ENCODE measurements at regions not wholly inside any gene's neighbourhood (a gene's known extent, or its start where the extent isn't known, plus 50 kb on each side); places are given as distances from the start of the nearest gene placed in this dataset.

DNA sequence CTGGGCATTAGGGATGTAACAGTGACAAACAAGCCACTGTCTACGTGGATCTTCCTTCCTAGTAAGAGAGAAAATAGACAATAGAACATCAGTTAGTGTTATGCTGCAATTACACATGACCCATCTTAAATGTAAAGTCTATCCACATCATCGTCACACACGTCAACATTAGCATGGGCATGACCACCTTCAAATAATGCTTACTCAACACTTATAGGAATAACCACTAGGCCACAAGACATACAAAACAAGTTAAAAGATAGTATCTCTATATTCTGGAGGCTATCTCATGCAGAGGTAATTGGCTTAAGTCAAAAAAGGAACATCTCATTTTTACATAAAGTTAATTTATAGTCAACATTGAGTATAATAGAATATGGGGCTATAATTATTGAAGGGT is 156.5 kb downstream of the MOXD1 start:
- Mint-ChIP-seq H3K27ac (no peak overlapping the region), H3K4me3 (no peak overlapping the region), H3K4me1 (peaks cover 4 to 9% of the 10 kb centered on the region in 2 donors), H3K36me3 (no peaks in the 10 kb centered on the region), H3K27me3 (peaks cover 5 to 8% of the 10 kb centered on the region in 2 donors), H3K9me3 (no peaks in the 10 kb centered on the region)
- no peak for ATAC-seq (replicated peaks)
- DNase-seq = no peak

DNA sequence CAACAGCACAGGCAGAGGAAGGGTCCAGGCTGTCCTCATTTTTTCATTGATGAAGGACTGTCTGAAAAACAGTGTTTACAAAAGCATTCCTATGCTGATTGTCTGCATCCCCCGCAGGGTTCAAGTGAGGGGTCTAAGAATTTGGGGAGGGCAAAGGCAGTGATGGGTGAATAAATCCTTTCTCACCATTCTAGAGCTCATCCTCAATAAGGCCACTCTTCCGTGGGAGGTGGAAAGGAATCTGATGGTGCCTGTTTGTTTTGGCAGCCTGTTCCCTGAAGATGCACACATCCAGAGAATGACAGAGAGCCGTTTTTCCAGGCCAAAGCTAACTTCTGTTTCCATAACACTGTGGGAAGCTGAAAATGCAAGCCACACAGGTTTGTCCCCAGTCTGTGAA is 164.5 kb downstream of the MOXD1 start:
- peaks cover 4 to 5% of the 10 kb centered on the region in 2 donors for H3K27me3 Mint-ChIP-seq
- no peaks in the 10 kb centered on the region for H3K9me3 Mint-ChIP-seq
- H3K4me1 Mint-ChIP-seq = peaks cover 4 to 12% of the 10 kb centered on the region in 2 donors
- no peak for DNase-seq
- H3K4me3 Mint-ChIP-seq = no peak overlapping the region
- no peak overlapping the region for H3K27ac Mint-ChIP-seq
- no peak for ATAC-seq (replicated peaks)
- H3K36me3 Mint-ChIP-seq = no peaks in the 10 kb centered on the region

DNA sequence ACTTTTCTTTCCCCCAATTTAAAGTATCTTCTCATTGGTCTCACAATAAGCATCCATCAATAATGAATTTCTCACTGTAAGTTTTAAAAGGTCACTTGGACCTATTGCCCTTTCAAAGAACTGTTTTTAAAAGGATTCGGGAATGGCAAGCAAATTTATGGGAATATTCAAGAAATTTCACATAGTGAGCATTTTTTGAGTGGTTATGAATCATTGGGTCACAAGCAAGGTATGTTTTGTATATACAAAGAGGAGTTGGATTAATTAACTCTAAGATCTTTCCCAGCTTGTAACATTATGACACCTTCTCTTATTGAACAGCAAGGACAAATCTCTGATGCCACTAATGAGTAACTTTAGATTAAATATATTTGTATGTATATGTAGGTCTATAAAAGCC is 165.0 kb downstream of the MOXD1 start:
- no peak overlapping the region for H3K4me3 Mint-ChIP-seq

DNA sequence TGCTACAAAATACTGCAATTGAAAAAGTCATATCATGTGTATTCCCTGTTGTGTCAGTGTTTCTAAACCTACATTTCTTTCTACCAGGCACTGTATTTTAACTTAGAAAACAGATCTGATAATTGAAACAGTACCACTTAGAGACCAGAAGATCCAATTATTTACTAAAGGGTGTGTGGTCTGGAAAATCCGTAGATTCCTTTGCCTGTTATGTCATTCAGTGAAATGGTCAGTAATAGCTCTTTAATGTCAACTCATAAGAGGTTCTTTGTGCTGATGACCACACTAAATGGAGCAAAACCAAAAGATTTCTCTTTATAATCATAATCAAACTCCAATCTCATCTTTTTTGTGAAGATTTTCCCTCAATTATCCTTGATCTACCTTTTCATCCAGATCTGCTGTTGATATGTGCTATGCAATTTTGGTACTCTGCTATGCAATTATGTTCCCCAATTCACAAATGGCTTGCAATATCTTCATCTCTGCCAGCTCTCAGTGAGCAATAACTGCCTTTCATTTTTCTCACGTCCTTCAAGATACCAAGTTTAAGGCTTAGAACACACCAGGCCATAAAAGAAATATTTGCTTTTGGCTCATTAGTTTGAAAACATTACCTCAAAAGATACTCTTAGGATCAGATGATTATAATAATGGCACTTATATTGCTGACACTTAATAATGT is 165.5 kb downstream of the MOXD1 start:
- Mint-ChIP-seq H3K4me3 (no peak overlapping the region), H3K27me3 (peaks cover 4 to 5% of the 10 kb centered on the region in 2 donors), H3K4me1 (peaks cover 0 to 4% of the 10 kb centered on the region in 2 donors), H3K27ac (no peak overlapping the region), H3K36me3 (no peaks in the 10 kb centered on the region), H3K9me3 (no peaks in the 10 kb centered on the region)
- ATAC-seq (replicated peaks) = no peak
- DNase-seq = no peak

More for the DNA sequence above, 165.0 kb downstream of the MOXD1 start:
- Mint-ChIP-seq H3K4me1 (peaks cover 4 to 10% of the 10 kb centered on the region in 2 donors), H3K27ac (no peak overlapping the region), H3K27me3 (peaks cover 4 to 5% of the 10 kb centered on the region in 2 donors), H3K36me3 (no peaks in the 10 kb centered on the region), H3K9me3 (no peaks in the 10 kb centered on the region)
- ATAC-seq (replicated peaks) = no peak
- DNase-seq = no peak

DNA sequence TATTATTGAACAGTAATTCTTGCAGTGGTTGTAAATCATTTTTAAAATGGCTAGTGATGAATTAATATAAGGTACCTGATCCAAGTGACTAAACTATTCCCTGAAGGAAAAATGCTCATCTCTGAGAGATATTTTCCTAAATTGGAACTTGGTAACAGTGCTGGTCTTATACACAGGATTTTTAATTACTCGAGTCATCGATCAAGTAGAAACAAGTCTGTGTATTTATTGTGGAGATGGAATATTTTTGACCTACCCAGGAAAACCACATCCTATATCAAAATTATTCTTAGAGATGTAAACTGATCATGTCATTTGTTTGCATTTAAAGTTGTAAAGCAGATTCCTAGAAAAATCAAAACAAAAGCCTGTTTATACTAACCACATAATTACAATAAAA is 166.9 kb downstream of the MOXD1 start:
- no peak for ATAC-seq (replicated peaks)

DNA sequence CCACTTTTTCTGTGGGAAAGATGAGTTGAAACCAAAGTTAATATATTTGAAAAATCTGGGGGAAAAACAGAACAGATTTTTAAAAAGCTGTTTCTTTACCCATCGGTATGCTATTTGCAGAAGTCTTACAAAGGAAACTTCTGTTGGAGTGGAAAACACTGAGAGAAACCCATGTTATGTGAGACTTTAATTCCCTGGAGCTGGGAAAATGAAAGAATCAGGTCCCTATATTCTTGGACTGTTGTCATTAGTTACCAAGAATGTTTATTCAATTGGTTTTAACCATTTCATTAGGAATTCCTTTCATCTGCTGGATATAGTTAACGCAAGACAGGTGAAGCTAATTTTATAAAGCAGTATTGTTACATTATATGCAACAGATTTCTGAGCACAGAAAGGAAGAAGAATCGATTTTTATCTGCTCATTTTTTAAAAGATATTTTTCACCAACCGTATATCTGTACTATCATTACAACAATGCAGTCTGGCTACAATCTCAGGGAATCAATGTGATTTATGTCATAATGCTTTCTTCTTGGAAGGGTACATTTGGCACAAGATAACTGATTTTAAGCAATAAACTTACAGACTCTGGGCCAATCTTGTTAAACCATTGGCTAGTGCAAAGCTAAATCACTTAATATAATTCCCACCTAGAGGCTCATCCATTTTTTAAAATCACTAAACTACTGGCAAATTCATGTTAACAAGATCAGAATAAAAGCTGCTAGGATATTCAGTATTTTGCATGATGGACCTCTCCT is 170.0 kb downstream of the MOXD1 start:
- Mint-ChIP-seq H3K9me3 (peaks cover 1 to 11% of the 10 kb centered on the region in 2 donors), H3K27me3 (no peaks in the 10 kb centered on the region), H3K27ac (no peak overlapping the region), H3K36me3 (peaks cover 0 to 4% of the 10 kb centered on the region in 2 donors), H3K4me1 (peaks cover 0 to 3% of the 10 kb centered on the region in 2 donors), H3K4me3 (no peak overlapping the region)
- no peak for ATAC-seq (replicated peaks)
- DNase-seq = no peak

More for the DNA sequence above, 166.9 kb downstream of the MOXD1 start:
- Mint-ChIP-seq H3K4me1 (peaks cover 0 to 3% of the 10 kb centered on the region in 2 donors), H3K27me3 (peaks cover 4 to 5% of the 10 kb centered on the region in 2 donors), H3K4me3 (no peak overlapping the region), H3K36me3 (no peaks in the 10 kb centered on the region), H3K9me3 (no peaks in the 10 kb centered on the region), H3K27ac (no peak overlapping the region)
- DNase-seq = no peak

DNA sequence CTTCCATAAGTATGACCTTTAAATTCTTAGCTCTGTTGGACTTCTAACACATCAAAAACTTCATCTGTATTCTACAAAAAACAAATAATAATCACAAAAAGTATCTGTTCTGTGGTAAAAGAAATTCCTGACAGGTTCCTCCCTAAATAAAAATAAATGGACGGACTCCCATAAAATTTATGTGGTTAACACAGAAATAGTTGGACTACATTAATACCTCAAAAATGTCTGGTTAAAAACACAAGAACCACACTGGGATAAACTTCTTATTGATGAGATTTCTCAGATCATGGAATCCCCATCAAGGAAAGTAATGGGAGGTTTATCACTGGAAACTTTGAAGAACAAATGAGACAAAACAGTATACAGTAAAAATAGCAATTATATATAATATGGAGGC is 172.4 kb downstream of the MOXD1 start:
- ATAC-seq (replicated peaks) (no peak), DNase-seq (no peak)
- peaks cover 6 to 18% of the 10 kb centered on the region in 2 donors for H3K36me3 Mint-ChIP-seq
- no peak overlapping the region for H3K4me3 Mint-ChIP-seq
- no peak overlapping the region for H3K27ac Mint-ChIP-seq
- peaks cover 16 to 30% of the 10 kb centered on the region in 2 donors for H3K9me3 Mint-ChIP-seq
- no peaks in the 10 kb centered on the region for H3K27me3 Mint-ChIP-seq
- no peaks in the 10 kb centered on the region for H3K4me1 Mint-ChIP-seq

DNA sequence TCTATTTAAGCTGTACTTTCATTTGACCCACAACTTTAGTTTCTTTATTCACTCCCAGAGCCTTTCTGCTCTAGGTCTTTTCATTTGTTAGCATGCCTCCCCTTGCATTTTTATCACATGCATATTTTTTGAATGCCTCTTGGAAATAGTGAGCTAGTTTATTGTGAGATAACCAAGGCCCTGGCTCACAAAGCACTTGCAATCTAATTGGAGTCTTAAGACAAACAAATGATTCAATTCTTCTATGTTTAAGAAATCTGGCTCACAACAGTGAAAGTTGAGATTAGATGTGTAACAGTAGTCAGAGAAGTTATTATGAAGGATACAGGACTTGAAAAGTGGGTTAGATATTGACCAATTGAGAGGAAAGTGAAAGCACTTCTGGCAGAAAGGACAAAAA is 173.4 kb downstream of the MOXD1 start:
- no peak for ATAC-seq (replicated peaks)
- Mint-ChIP-seq H3K4me1 (no peaks in the 10 kb centered on the region), H3K27ac (no peak overlapping the region), H3K9me3 (peaks cover 18 to 32% of the 10 kb centered on the region in 2 donors), H3K36me3 (peaks cover 6 to 18% of the 10 kb centered on the region in 2 donors), H3K4me3 (no peak overlapping the region), H3K27me3 (no peaks in the 10 kb centered on the region)
- no peak for DNase-seq

DNA sequence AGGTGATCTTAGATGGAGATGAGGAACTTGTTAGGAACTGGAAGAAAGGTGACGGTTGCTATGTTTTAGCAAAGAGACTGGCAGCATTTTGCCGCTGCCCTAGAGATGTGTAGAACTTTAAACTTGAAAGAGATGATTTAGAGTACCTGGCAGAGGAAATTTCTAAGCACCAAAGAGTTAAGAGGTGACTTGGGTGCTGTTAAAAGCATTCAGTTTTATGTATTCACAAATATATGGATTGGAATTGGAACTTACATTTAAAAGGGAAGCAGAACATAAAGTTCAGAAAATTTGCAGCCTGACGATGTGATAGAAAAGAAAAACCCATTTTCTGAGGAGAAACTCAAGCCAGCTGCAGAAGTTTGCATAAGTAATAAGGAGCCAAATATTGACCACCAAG is 176.3 kb downstream of the MOXD1 start:
- Mint-ChIP-seq H3K4me3 (no peak overlapping the region), H3K27ac (no peak overlapping the region), H3K27me3 (no peaks in the 10 kb centered on the region), H3K4me1 (no peaks in the 10 kb centered on the region), H3K9me3 (peaks cover 18 to 32% of the 10 kb centered on the region in 2 donors), H3K36me3 (peaks cover 6 to 18% of the 10 kb centered on the region in 2 donors)
- DNase-seq (no peak), ATAC-seq (replicated peaks) (no peak)

DNA sequence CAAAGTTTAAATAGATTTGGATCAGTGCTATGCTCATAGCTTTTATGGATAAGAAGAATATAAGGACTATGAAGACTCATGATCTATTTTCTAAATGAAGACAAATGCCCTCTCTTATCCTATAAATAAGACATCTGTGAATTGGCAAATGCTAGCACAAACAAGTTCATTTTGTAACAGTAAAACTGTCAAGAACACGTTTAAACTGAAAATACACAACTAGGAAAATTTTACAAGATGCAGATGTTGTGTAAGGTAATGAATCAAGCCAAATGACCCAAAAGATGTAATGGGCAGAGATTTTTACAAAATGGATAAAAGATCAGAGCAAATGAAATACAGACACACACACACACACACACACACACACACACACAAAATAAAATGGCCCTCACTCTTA is 180.5 kb downstream of the MOXD1 start:
- no peak overlapping the region for H3K4me3 Mint-ChIP-seq
- H3K36me3 Mint-ChIP-seq = peaks cover 6 to 9% of the 10 kb centered on the region in 2 donors
- H3K27me3 Mint-ChIP-seq = no peaks in the 10 kb centered on the region
- peaks cover 13 to 17% of the 10 kb centered on the region in 2 donors for H3K9me3 Mint-ChIP-seq
- ATAC-seq (replicated peaks) (no peak), DNase-seq (no peak)
- no peaks in the 10 kb centered on the region for H3K4me1 Mint-ChIP-seq
- no peak overlapping the region for H3K27ac Mint-ChIP-seq

DNA sequence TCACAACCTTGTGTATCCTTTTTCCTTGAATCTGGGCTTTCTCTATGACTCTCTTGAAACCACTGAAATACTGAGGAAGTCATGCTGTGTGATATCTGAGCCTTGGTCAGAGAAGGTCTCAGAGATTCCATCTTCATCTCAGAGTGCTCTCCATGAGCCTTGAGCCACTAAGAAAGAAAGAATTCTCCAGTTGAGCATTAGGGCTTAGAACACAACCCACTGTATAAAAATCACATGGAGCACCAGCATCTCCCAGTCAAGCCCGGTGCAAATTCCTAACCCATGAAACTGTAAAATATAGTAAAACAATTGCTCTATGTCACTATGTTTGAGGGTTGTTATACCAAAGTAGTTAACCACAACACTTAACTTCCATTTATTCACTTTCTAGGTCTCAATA is 181.4 kb downstream of the MOXD1 start:
- Mint-ChIP-seq H3K4me1 (no peaks in the 10 kb centered on the region), H3K36me3 (peaks cover 4% of the 10 kb centered on the region in 2 donors), H3K9me3 (peaks cover 8 to 9% of the 10 kb centered on the region in 2 donors), H3K4me3 (no peak overlapping the region), H3K27me3 (no peaks in the 10 kb centered on the region), H3K27ac (no peak overlapping the region)
- no peak for ATAC-seq (replicated peaks)
- DNase-seq = no peak

DNA sequence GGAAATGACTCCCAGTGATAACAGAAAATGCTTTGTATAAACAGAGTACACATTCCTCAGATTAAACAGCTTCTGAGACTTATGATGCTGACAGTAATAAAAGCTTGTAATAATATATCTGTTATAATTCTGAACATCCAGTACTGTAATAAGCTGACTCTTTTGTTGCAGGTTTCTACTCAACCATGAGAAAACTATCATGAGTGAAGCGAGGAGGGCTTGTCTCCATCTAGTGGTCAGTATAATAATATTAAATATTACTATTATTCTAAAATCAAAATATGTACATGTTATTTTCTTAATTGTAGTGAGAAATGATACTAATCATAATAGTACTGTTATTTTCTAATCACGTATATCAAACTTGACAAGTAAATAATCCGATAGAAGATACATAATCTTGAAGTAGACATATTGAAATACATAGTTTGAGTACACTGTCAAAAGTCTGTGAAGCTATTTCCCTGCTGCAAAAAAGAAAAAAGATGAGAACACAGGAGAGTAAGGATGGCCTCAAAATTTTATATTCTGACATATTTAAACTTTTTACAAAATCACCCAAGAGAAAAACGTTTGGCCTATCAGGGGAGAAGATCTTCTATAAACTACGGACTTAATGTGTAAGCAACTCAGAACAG is 183.1 kb downstream of the MOXD1 start:
- H3K4me3 Mint-ChIP-seq = no peak overlapping the region
- H3K27me3 Mint-ChIP-seq = no peaks in the 10 kb centered on the region
- no peaks in the 10 kb centered on the region for H3K36me3 Mint-ChIP-seq
- no peak for DNase-seq
- no peak overlapping the region for H3K27ac Mint-ChIP-seq
- no peaks in the 10 kb centered on the region for H3K9me3 Mint-ChIP-seq
- peak; percentile 39 to 48 for ATAC-seq (replicated peaks)
- no peaks in the 10 kb centered on the region for H3K4me1 Mint-ChIP-seq

DNA sequence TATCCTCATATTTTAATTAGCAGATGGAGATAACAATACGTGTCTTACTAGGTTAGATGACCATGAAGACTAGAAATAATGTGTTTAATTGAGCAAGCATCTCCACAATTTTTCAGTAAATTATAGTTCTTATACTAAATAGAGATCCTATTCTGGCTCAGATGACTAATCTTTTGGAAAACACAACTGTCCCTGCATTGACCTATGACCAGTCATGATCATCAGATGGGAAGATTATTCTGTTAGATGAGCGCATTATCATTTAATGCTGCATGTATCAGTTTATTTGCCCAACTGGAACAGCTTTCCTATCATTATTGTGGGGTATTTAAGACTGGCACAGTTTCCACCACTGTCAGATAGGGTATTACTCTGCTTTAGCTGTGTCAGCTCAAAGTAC is 185.5 kb downstream of the MOXD1 start:
- no peak overlapping the region for H3K4me3 Mint-ChIP-seq
- H3K4me1 Mint-ChIP-seq = no peaks in the 10 kb centered on the region
- DNase-seq = no peak
- no peak for ATAC-seq (replicated peaks)
- no peaks in the 10 kb centered on the region for H3K36me3 Mint-ChIP-seq
- no peaks in the 10 kb centered on the region for H3K9me3 Mint-ChIP-seq
- H3K27me3 Mint-ChIP-seq = no peaks in the 10 kb centered on the region
- no peak overlapping the region for H3K27ac Mint-ChIP-seq

DNA sequence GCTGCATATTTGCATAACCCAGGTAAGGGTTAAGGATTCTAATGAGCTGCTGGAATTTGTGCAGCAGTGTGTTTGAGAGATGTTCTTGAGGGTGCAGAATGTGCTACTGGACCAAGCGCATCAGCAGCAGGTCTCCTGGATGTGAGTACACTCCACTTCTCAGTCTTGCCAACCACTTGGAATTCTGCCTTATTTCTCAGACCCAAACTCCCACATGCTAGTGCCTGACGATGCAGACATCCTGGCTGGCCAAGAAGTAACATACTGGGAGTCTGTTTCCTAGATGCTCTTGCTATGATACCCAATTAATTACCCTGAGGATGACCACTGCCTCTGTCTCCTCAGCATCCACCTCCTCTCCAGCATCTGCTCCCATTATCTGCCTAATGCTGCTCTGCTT is 186.6 kb downstream of the MOXD1 start:
- DNase-seq (no peak), ATAC-seq (replicated peaks) (no peak)
- H3K36me3 Mint-ChIP-seq = no peaks in the 10 kb centered on the region
- no peak overlapping the region for H3K4me3 Mint-ChIP-seq
- H3K27me3 Mint-ChIP-seq = peaks cover 0 to 5% of the 10 kb centered on the region in 2 donors
- H3K4me1 Mint-ChIP-seq = no peaks in the 10 kb centered on the region
- H3K27ac Mint-ChIP-seq = no peak overlapping the region
- peaks cover 0 to 2% of the 10 kb centered on the region in 2 donors for H3K9me3 Mint-ChIP-seq
